ENCODE measurements at regions not wholly inside any gene's neighbourhood (a gene's known extent, or its start where the extent isn't known, plus 50 kb on each side); places are given as distances from the start of the nearest gene placed in this dataset.
A peak's percentile ranks its signal among the peaks of the same experiment; 100 is the strongest.

DNA sequence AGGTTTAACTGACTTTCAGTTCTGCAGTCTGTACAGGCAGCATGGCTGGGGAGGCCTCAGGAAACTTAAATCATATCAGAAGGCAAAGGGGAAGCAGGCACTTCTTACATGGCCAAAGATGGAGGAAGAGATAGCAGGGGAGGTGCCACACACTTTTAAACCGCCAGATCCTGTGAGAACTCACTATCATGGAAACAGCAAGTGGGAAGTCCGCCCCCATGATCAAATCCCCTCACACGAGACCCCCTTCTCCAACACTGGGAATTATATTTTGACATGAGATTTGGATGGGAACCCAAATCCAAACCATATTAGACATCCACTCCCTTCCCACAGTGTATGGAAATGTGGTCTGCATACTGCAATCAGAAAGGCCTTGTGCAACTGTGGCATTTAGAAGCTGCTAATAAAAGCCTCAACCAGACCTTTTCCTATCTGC lies 148.2 kb downstream of the FCRL5 start:
- Mint-ChIP-seq H3K4me1 (ENCODE audit: low read depth) (peaks cover 23% of the 10 kb centered on the region), H3K27me3 (peaks cover 68% of the 10 kb centered on the region), H3K27ac (no peak overlapping the region), H3K4me3 (ENCODE audit: low read depth) (no peak overlapping the region), H3K9me3 (ENCODE audit: low read depth) (no peaks in the 10 kb centered on the region), H3K36me3 (ENCODE audit: insufficient read depth) (no peaks in the 10 kb centered on the region)
- no peak for DNase-seq (ENCODE audit: low spot score, unreplicated experiment)
- TF ChIP-seq, protein P1, sequence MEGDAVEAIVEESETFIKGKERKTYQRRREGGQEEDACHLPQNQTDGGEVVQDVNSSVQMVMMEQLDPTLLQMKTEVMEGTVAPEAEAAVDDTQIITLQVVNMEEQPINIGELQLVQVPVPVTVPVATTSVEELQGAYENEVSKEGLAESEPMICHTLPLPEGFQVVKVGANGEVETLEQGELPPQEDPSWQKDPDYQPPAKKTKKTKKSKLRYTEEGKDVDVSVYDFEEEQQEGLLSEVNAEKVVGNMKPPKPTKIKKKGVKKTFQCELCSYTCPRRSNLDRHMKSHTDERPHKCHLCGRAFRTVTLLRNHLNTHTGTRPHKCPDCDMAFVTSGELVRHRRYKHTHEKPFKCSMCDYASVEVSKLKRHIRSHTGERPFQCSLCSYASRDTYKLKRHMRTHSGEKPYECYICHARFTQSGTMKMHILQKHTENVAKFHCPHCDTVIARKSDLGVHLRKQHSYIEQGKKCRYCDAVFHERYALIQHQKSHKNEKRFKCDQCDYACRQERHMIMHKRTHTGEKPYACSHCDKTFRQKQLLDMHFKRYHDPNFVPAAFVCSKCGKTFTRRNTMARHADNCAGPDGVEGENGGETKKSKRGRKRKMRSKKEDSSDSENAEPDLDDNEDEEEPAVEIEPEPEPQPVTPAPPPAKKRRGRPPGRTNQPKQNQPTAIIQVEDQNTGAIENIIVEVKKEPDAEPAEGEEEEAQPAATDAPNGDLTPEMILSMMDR (IDR thresholded peaks at IDR 0.05; ENCODE audit: unreplicated experiment): no peak

DNA sequence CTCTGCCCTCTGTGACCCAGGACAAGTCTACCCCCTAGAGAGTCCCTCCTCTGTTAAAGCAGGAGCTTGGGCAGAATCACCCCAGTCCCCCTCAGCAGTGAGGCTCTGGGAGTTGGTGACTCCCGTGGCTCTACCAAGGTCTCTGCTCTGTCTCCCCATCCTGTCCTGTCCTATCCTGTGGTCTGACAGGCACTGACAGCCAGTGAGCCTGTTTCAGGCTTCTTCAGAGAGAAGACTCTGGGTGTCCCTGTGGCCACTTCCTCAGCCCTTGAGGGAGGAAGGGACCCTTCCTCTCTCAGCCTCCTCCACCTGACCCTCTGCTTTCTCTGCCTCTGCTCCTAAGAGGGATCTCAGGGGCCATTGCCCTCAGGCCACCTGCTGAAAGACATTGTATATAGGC lies 148.7 kb downstream of the FCRL5 start:
- no peak for DNase-seq (ENCODE audit: low spot score, unreplicated experiment)
- peaks cover 66% of the 10 kb centered on the region for H3K27me3 Mint-ChIP-seq
- no peaks in the 10 kb centered on the region for H3K9me3 Mint-ChIP-seq (ENCODE audit: low read depth)
- no peak overlapping the region for H3K4me3 Mint-ChIP-seq (ENCODE audit: low read depth)
- H3K36me3 Mint-ChIP-seq (ENCODE audit: insufficient read depth): no peaks in the 10 kb centered on the region
- H3K27ac Mint-ChIP-seq: no peak overlapping the region
- TF ChIP-seq, protein P1 (IDR thresholded peaks at IDR 0.05; ENCODE audit: unreplicated experiment): no peak
- H3K4me1 Mint-ChIP-seq (ENCODE audit: low read depth): peaks cover 27% of the 10 kb centered on the region

DNA sequence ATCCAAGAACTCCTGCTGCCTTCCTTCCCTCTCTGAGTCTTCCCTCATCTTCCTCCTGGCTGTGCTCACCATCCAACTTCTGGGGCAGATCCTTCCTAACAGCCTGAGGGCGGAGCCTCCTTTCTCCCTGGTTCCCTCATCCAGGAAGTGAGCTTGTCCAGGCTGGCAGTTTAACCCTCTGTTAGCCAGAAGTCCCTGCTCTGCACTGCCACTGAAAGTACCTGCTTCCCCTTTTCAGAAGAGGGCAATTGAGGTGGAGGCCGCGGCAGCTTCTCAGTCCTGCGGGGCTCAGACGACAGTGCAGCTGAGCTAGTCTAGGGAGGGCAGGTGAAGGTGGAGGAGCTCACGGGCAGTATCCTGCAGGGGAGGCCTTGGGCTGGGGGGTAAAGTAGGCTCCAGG lies 149.1 kb downstream of the FCRL5 start:
- no peak for DNase-seq (ENCODE audit: low spot score, unreplicated experiment)
- H3K9me3 Mint-ChIP-seq (ENCODE audit: low read depth): no peaks in the 10 kb centered on the region
- H3K27ac Mint-ChIP-seq: no peak overlapping the region
- TF ChIP-seq, protein P1 (IDR thresholded peaks at IDR 0.05; ENCODE audit: unreplicated experiment): no peak
- H3K36me3 Mint-ChIP-seq (ENCODE audit: insufficient read depth): no peaks in the 10 kb centered on the region
- H3K4me1 Mint-ChIP-seq (ENCODE audit: low read depth): peaks cover 30% of the 10 kb centered on the region
- peaks cover 63% of the 10 kb centered on the region for H3K27me3 Mint-ChIP-seq
- H3K4me3 Mint-ChIP-seq (ENCODE audit: low read depth): no peak overlapping the region

DNA sequence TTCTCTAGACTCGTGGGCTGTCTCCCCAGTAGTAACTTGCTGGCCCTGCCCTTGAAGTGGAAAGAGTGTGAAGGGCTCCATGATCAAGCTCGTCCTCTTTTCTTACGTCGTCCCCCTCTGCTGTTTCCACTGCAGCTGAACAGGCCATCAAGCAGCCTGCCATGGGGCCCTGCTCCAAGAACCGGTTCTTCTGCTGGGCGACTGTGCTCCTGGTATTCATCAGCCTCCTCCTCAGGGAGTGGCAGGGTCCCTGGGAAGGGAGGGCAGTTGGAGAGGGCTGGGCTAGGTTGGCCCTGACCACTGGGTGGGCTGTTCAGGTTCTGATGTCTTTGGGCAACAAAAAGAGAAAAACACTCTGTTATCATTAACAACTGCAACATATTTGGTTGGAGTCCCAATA lies 151.5 kb downstream of the FCRL5 start:
- peaks cover 67% of the 10 kb centered on the region for H3K27me3 Mint-ChIP-seq
- TF ChIP-seq, protein P1 (IDR thresholded peaks at IDR 0.05; ENCODE audit: unreplicated experiment): no peak
- H3K4me3 Mint-ChIP-seq (ENCODE audit: low read depth): peak overlapping the region; percentile 35
- H3K9me3 Mint-ChIP-seq (ENCODE audit: low read depth): no peaks in the 10 kb centered on the region
- peaks cover 33% of the 10 kb centered on the region for H3K4me1 Mint-ChIP-seq (ENCODE audit: low read depth)
- DNase-seq (ENCODE audit: low spot score, unreplicated experiment): peak; percentile 35
- H3K36me3 Mint-ChIP-seq (ENCODE audit: insufficient read depth): no peaks in the 10 kb centered on the region
- peak overlapping the region; percentile 51 for H3K27ac Mint-ChIP-seq

DNA sequence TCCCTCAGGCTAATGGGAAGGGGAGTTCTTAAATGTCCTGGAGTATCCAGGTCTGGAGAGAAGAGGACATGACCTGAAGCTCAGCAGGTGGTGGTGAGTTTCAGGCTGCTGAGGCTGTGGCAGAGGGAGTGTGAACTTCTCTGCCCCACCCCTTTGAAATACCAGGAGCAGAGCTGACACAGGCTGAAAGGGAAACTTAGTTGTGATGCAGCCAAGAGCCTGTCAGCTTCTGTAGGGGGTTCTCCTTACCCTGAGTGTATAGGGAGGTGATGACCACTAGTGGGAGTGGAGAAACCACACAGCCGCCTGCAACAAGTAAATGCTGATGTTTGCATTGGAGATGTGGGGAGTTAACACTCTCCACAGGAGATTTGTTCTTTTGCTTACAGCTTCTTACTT lies 152.3 kb downstream of the FCRL5 start:
- no peak for DNase-seq (ENCODE audit: low spot score, unreplicated experiment)
- Mint-ChIP-seq H3K4me1 (ENCODE audit: low read depth) (peaks cover 33% of the 10 kb centered on the region), H3K36me3 (ENCODE audit: insufficient read depth) (no peaks in the 10 kb centered on the region), H3K9me3 (ENCODE audit: low read depth) (no peaks in the 10 kb centered on the region), H3K27me3 (peaks cover 67% of the 10 kb centered on the region), H3K27ac (no peak overlapping the region), H3K4me3 (ENCODE audit: low read depth) (no peak overlapping the region)
- TF ChIP-seq, protein P1 (IDR thresholded peaks at IDR 0.05; ENCODE audit: unreplicated experiment): no peak

Data from progenitor cell of endocrine pancreas (in vitro differentiated cells).